B cell (primary cell): ENCODE measurements at regions not wholly inside any gene's neighbourhood (a gene's known extent, or its start where the extent isn't known, plus 50 kb on each side); places are given as distances from the start of the nearest gene placed in this dataset.

Experiments used
- ATAC-seq: fragments of 200-7000 bp; cut with Tn5 transposase; one replicate; pipeline ENCODE4 v1.10.0; 2021; ENCODE audit warnings: low read depth, mild to moderate bottlenecking, moderate number of reproducible peaks, moderate library complexity
- CTCF ChIA-PET: fragments of 350-600 bp; sonication (Branson Sonifier 250); formaldehyde crosslinking; loops from one replicate; lab custom pipeline; 2021; ENCODE audit warnings: antibody characterized with exemption, inconsistent platforms; lab: Charles Lee
- POLR2A ChIA-PET: fragments of 350-600 bp; sonication (Branson Sonifier 250); formaldehyde crosslinking; loops from one replicate; lab custom pipeline; 2021; ENCODE audit warnings: antibody characterized with exemption; lab: Charles Lee
- DNase-seq: peaks from one replicate; pipeline ENCODE4 v3.0.0; 2013
- H2AFZ ChIP-seq: 2 replicates; pipeline ENCODE4 v1.6.1; 2012; ENCODE audit warnings: mild to moderate bottlenecking, low read depth, low read length; ENCODE audit not compliant: insufficient read depth, poor library complexity, severe bottlenecking
- H3K27ac ChIP-seq, 2 donors: 1 replicate in 1 of 2; 2 replicates in 1 of 2; pipeline ENCODE4 v1.5.1; 2012 to 2013; ENCODE audit warnings: low read length in 2 of 2, mild to moderate bottlenecking in 2 of 2, moderate library complexity in 1 of 2
- H3K27me3 ChIP-seq, 4 experiments: fragments of 200-600 bp in 1 of 4; sonication (generic) in 1 of 4; replicated peaks in 1 of 4; 1 replicate in 2 of 4; 2 replicates in 2 of 4; pipeline versions ENCODE4 v1.6.1 to v1.7.0; 2013 to 2016; ENCODE audit warnings: low read length in 3 of 4, mild to moderate bottlenecking in 2 of 4, mixed read lengths in 1 of 4, moderate library complexity in 1 of 4; ENCODE audit not compliant: insufficient read depth in 4 of 4, control insufficient read depth in 3 of 4; ENCODE audit errors: control extremely low read depth in 1 of 4
- H3K36me3 ChIP-seq, 2 experiments: replicated peaks in 1 of 2; 1 replicate in 1 of 2; 2 replicates in 1 of 2; pipeline versions ENCODE4 v1.6.1 to v1.7.1; 2013; ENCODE audit warnings: low read length in 1 of 2; ENCODE audit not compliant: insufficient read depth in 2 of 2, control insufficient read depth in 1 of 2; ENCODE audit errors: control extremely low read depth in 1 of 2, extremely low read depth in 1 of 2
- H3K4me1 ChIP-seq, 2 donors: fragments of 200-600 bp in 1 of 2; sonication (generic) in 1 of 2; 1 replicate in 1 of 2; 2 replicates in 1 of 2; pipeline versions ENCODE4 v1.5.1 to v1.6.1; 2013 to 2017; ENCODE audit warnings: low read length in 2 of 2; ENCODE audit not compliant: control insufficient read depth in 2 of 2, insufficient read depth in 2 of 2
- H3K4me2 ChIP-seq: replicated peaks from 2 replicates; pipeline ENCODE3; 2012; ENCODE audit warnings: mild to moderate bottlenecking, low read depth, low read length; ENCODE audit not compliant: poor library complexity, severe bottlenecking
- H3K4me3 ChIP-seq, 5 experiments: fragments of 200-600 bp in 1 of 5; sonication (generic) in 1 of 5; 1 replicate in 3 of 5; 2 replicates in 2 of 5; pipeline versions ENCODE4 v1.5.1 to v1.7.0; 2011 to 2016; ENCODE audit warnings: low read length in 4 of 5, mild to moderate bottlenecking in 4 of 5, low read depth in 2 of 5, control low read depth in 1 of 5, moderate library complexity in 1 of 5; ENCODE audit not compliant: insufficient read depth in 1 of 5; ENCODE audit errors: control extremely low read depth in 1 of 5, extremely low read depth in 1 of 5
- H3K79me2 ChIP-seq: fragments of 200-600 bp; sonication (generic); one replicate; pipeline ENCODE4 v1.6.0; 2016; ENCODE audit warnings: low read length; ENCODE audit not compliant: control insufficient read depth, insufficient read depth
- H3K9ac ChIP-seq: fragments of 200-600 bp; sonication (generic); 2 replicates; pipeline ENCODE4 v1.6.1; 2017; ENCODE audit warnings: mild to moderate bottlenecking, low read length, moderate library complexity
- H3K9me3 ChIP-seq, 3 donors: one replicate each; pipeline versions ENCODE4 v1.6.1 to v1.7.1; 2013; ENCODE audit warnings: low read length in 2 of 3; ENCODE audit not compliant: control insufficient read depth in 2 of 3, insufficient read depth in 1 of 3; ENCODE audit errors: control extremely low read depth in 1 of 3
- H4K20me1 ChIP-seq: 2 replicates; pipeline ENCODE4 v1.6.0; 2012; ENCODE audit warnings: mild to moderate bottlenecking, low read length; ENCODE audit not compliant: insufficient read depth, control insufficient read depth, poor library complexity, severe bottlenecking
- H3K27ac Mint-ChIP-seq: one replicate; pipeline ENCODE4 v1.8.0; 2021; ENCODE audit warnings: mixed read lengths
- H3K27me3 Mint-ChIP-seq: one replicate; pipeline ENCODE4 v1.8.0; 2021; ENCODE audit warnings: mixed read lengths
- H3K4me1 Mint-ChIP-seq: one replicate; pipeline ENCODE4 v1.8.0; 2021; ENCODE audit warnings: mixed read lengths
- H3K4me3 Mint-ChIP-seq: one replicate; pipeline ENCODE4 v1.8.0; 2021; ENCODE audit warnings: mixed read lengths
- H3K9me3 Mint-ChIP-seq: one replicate; pipeline ENCODE4 v1.8.0; 2022; ENCODE audit warnings: mixed read lengths; ENCODE audit not compliant: insufficient read depth
- EZH2 ChIP-seq: IDR thresholded peaks from 2 replicates; pipeline ENCODE4 v1.6.1; 2012; ENCODE audit warnings: borderline replicate concordance, low read depth, mild to moderate bottlenecking, moderate library complexity, low read length; ENCODE audit not compliant: insufficient read depth, poor library complexity, severe bottlenecking
- WGBS: methylation state at CpG from one replicate; pipeline ENCODE4 v1.1.5; 2013; ENCODE audit warnings: missing lambda C conversion rate; ENCODE audit not compliant: insufficient coverage; 5-methylcytosine and 5-hydroxymethylcytosine counted together
- intact Hi-C: fragments of 100-400 bp; cut with micrococcal nuclease; formaldehyde crosslinking; loops from one replicate; pipeline ENCODE4 v1.10.0; 2022
- TF ChIP-seq, protein P1 (sequence below): fragments of 200-600 bp; IDR thresholded peaks from one replicate; pipeline ENCODE4 v1.8.0; 2022; ENCODE audit warnings: antibody characterized with exemption, mild to moderate bottlenecking

DNA sequence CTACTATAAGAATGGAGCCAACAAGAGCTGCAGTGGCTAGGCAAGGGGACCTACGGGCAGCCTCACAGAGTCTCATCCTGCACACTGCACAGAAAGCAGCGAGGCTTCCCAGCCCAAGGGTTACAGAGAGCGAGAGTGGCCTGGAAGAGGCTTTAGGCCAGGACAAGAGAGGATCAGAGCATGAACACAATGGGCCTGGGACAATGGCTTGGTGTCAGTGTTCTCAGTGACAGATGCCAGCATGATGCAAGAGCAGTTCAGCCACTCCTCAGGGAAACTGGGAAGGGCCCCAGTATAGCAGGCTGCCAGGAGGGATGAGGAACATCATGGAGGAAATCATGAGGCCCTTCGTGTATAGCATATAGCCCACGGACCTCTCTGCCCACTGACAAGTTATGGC lies 108.0 kb downstream of the NUS1 start:
- ATAC-seq (no peak), DNase-seq (no peak)
- Histone ChIP-seq H3K4me1 (no peaks in the 10 kb centered on the region), H3K4me3 (no peak overlapping the region), H2AFZ (no peak overlapping the region), H3K36me3 (no peaks in the 10 kb centered on the region), H3K27ac (no peak overlapping the region), H3K9ac (no peak overlapping the region), H3K9me3 (no peaks in the 10 kb centered on the region), H4K20me1 (no peaks in the 10 kb centered on the region), H3K79me2 (no peaks in the 10 kb centered on the region), H3K27me3 (no peaks in the 10 kb centered on the region), H3K4me2 (no peak overlapping the region)
- no peak for TF ChIP-seq EZH2
- TF ChIP-seq, protein P1, sequence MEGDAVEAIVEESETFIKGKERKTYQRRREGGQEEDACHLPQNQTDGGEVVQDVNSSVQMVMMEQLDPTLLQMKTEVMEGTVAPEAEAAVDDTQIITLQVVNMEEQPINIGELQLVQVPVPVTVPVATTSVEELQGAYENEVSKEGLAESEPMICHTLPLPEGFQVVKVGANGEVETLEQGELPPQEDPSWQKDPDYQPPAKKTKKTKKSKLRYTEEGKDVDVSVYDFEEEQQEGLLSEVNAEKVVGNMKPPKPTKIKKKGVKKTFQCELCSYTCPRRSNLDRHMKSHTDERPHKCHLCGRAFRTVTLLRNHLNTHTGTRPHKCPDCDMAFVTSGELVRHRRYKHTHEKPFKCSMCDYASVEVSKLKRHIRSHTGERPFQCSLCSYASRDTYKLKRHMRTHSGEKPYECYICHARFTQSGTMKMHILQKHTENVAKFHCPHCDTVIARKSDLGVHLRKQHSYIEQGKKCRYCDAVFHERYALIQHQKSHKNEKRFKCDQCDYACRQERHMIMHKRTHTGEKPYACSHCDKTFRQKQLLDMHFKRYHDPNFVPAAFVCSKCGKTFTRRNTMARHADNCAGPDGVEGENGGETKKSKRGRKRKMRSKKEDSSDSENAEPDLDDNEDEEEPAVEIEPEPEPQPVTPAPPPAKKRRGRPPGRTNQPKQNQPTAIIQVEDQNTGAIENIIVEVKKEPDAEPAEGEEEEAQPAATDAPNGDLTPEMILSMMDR, result no peak
- no peaks in the 10 kb centered on the region for H3K4me1 Mint-ChIP-seq
- intact Hi-C loops, result no loop called here
- H3K27me3 Mint-ChIP-seq, result peaks cover 4% of the 10 kb centered on the region
- no peaks in the 10 kb centered on the region for H3K9me3 Mint-ChIP-seq
- 82% methylated on average over 4 of the region's 5 CpGs for WGBS
- H3K4me3 Mint-ChIP-seq, result no peak overlapping the region
- POLR2A ChIA-PET, result no interaction called here
- CTCF ChIA-PET, result no interaction called here
- no peak overlapping the region for H3K27ac Mint-ChIP-seq

DNA sequence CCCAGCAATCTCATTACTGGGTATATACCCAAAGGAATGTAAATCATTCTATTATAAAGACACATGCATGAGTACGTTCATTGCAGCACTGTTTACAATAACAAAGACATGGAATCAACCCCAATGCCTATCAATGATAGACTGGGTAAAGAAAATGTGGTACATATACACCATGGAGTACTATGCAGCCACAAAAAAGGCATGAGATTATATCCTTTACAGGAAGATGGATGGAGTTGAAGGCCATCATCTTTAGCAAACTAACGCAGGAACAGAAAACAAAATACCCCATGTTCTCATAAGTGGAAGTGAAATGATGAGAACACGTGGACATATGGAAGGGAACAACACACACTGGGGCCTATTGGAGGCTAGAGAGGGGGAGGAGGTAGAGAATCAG lies 115.7 kb downstream of the NUS1 start:
- no peak overlapping the region for H3K27ac Mint-ChIP-seq
- H3K36me3 ChIP-seq, result no peaks in the 10 kb centered on the region
- no peaks in the 10 kb centered on the region for H3K79me2 ChIP-seq
- H3K4me3 Mint-ChIP-seq, result no peak overlapping the region
- TF ChIP-seq EZH2, result no peak
- TF ChIP-seq, protein P1, result no peak
- intact Hi-C loops, result no loop called here
- no peak for DNase-seq
- CTCF ChIA-PET, result no interaction called here
- ATAC-seq, result no peak
- H3K4me3 ChIP-seq, result no peak overlapping the region
- H3K4me2 ChIP-seq, result no peak overlapping the region
- H3K9ac ChIP-seq, result no peak overlapping the region
- POLR2A ChIA-PET, result no interaction called here
- no peaks in the 10 kb centered on the region for H3K27me3 ChIP-seq
- no peaks in the 10 kb centered on the region for H3K4me1 ChIP-seq
- H3K9me3 Mint-ChIP-seq, result no peaks in the 10 kb centered on the region
- H3K9me3 ChIP-seq, result no peaks in the 10 kb centered on the region
- WGBS, result no CpG with 5 or more reads among the region's 3 CpGs
- H3K27ac ChIP-seq, result no peak overlapping the region
- H3K4me1 Mint-ChIP-seq, result no peaks in the 10 kb centered on the region
- H3K27me3 Mint-ChIP-seq, result no peaks in the 10 kb centered on the region
- no peaks in the 10 kb centered on the region for H4K20me1 ChIP-seq
- H2AFZ ChIP-seq, result no peak overlapping the region
